HCT116 (cell line): ENCODE measurements at regions not wholly inside any gene's neighbourhood (a gene's known extent, or its start where the extent isn't known, plus 50 kb on each side); places are given as distances from the start of the nearest gene placed in this dataset.
"Not testable (repeated sequence)": the region's sequence is repeated elsewhere in the genome, so short reads cannot be mapped to it uniquely, and the experiment has no call there.

Experiments used
- ATAC-seq: fragments of 200-7000 bp; cut with Tn5 transposase; 2 replicates; pipeline ENCODE4 v1.9.1; 2020; ENCODE audit warnings: mild to moderate bottlenecking, moderate library complexity
- BruUV-seq: library from RNA; stranded (reverse); fragments of 400-500 nt; replicated peaks from 2 replicates; lab custom pipeline; 2021; lab: Mats Ljungman, UMichigan
- CTCF ChIA-PET: fragments of 300-600 bp; sonication (Branson Sonifier 250); formaldehyde crosslinking; loops from one replicate; lab custom pipeline; 2021; ENCODE audit warnings: antibody characterized with exemption; lab: Charles Lee
- POLR2A ChIA-PET: fragments of 300-600, 350-600 bp; sonication (Branson Sonifier 250); formaldehyde crosslinking; loops from one replicate; lab custom pipeline; 2021; ENCODE audit warnings: antibody characterized with exemption; lab: Charles Lee
- RAD21 ChIA-PET, 2 experiments: fragments of 300-600 bp; sonication (Branson Sonifier 250); formaldehyde crosslinking; loops; one replicate each; lab custom pipeline; 2023; ENCODE audit warnings: low total read pairs in 2 of 2; ENCODE audit not compliant: uncharacterized antibody in 2 of 2, unreplicated experiment in 2 of 2, low non-redundant PET in 1 of 2; lab: Charles Lee
- DNase-seq: peaks from one replicate; pipeline ENCODE4 v3.0.0-alpha.2; 2010; ENCODE audit warnings: low read depth, low spot score
- H2AFZ ChIP-seq: fragments of 200-600 bp; shearing (Covaris generic), sonication (generic); 2 replicates; pipeline ENCODE4 v1.6.1; 2017; ENCODE audit warnings: low read depth, mixed run types, mixed read lengths, antibody characterized with exemption, low read length; ENCODE audit not compliant: poor library complexity, severe bottlenecking
- H3K27ac ChIP-seq: 2 replicates; pipeline ENCODE4 v1.5.1; 2012; ENCODE audit warnings: low read depth, low read length
- H3K27me3 ChIP-seq: fragments of 200-600 bp; sonication (generic); 2 replicates; pipeline ENCODE4 v1.6.1; 2016; ENCODE audit warnings: mixed run types, low read length, mixed read lengths; ENCODE audit not compliant: insufficient read depth
- H3K36me3 ChIP-seq, 2 experiments: fragments of 200-500 bp in 1 of 2; fragments of 200-600 bp in 1 of 2; sonication (Bioruptor generic) in 1 of 2; sonication (generic) in 1 of 2; 2 replicates each; pipeline versions ENCODE4 v1.5.1 to v1.6.1; 2014 to 2016; ENCODE audit warnings: low read length in 2 of 2, inconsistent platforms in 1 of 2, mixed read lengths in 1 of 2, mixed run types in 1 of 2; ENCODE audit not compliant: insufficient read depth in 2 of 2, control insufficient read depth in 1 of 2
- H3K4me1 ChIP-seq, 2 experiments: fragments of 200-600 bp in 1 of 2; sonication (generic) in 1 of 2; 2 replicates each; pipeline versions ENCODE4 v1.5.1 to v1.6.1; 2012 to 2017; ENCODE audit warnings: low read length in 2 of 2, inconsistent platforms in 1 of 2, mild to moderate bottlenecking in 1 of 2, mixed read lengths in 1 of 2, mixed run types in 1 of 2, moderate library complexity in 1 of 2; ENCODE audit not compliant: insufficient read depth in 2 of 2, control insufficient read depth in 1 of 2
- H3K4me2 ChIP-seq: fragments of 200-600 bp; sonication (generic); 2 replicates; pipeline ENCODE4 v1.6.1; 2017; ENCODE audit warnings: mixed run types, low read length, mixed read lengths
- H3K4me3 ChIP-seq, 2 experiments: fragments of 200-600 bp in 1 of 2; sonication (generic) in 1 of 2; replicated peaks in 1 of 2; 2 replicates each; pipeline ENCODE4 v1.5.1; 2011 to 2016; ENCODE audit warnings: low read length in 2 of 2, control low read depth in 1 of 2, low read depth in 1 of 2, mild to moderate bottlenecking in 1 of 2, mixed read lengths in 1 of 2, mixed run types in 1 of 2
- H3K79me2 ChIP-seq: fragments of 200-600 bp; sonication (generic); 2 replicates; pipeline ENCODE4 v1.6.1; 2017; ENCODE audit warnings: mild to moderate bottlenecking, mixed run types, low read length, moderate library complexity, mixed read lengths; ENCODE audit not compliant: insufficient read depth
- H3K9ac ChIP-seq: fragments of 200-600 bp; sonication (generic); 2 replicates; pipeline ENCODE4 v1.6.1; 2016; ENCODE audit warnings: low read length, mixed read lengths
- H3K9me2 ChIP-seq: fragments of 200-600 bp; sonication (generic), shearing (Covaris generic); 2 replicates; pipeline ENCODE4 v1.6.1; 2017; ENCODE audit warnings: mixed run types, mild to moderate bottlenecking, moderate library complexity; ENCODE audit not compliant: insufficient read depth
- H3K9me3 ChIP-seq, 2 experiments: fragments of 200-500 bp in 1 of 2; fragments of 200-600 bp in 1 of 2; sonication (Bioruptor generic) in 1 of 2; sonication (generic) in 1 of 2; 2 replicates each; pipeline ENCODE4 v1.6.1; 2014 to 2017; ENCODE audit warnings: low read length in 2 of 2, mixed read lengths in 2 of 2, inconsistent platforms in 1 of 2, low read depth in 1 of 2, mild to moderate bottlenecking in 1 of 2, mixed run types in 1 of 2, moderate library complexity in 1 of 2; ENCODE audit not compliant: control insufficient read depth in 1 of 2, insufficient read depth in 1 of 2
- H4K20me1 ChIP-seq: fragments of 200-600 bp; sonication (generic), shearing (Covaris generic); 2 replicates; pipeline ENCODE4 v1.6.1; 2017; ENCODE audit warnings: mixed run types, mild to moderate bottlenecking, moderate library complexity; ENCODE audit not compliant: insufficient read depth
- intact Hi-C: fragments of 100-400 bp; cut with micrococcal nuclease; formaldehyde crosslinking; loops from 2 replicates; pipeline ENCODE4 v1.10.0; 2022

DNA sequence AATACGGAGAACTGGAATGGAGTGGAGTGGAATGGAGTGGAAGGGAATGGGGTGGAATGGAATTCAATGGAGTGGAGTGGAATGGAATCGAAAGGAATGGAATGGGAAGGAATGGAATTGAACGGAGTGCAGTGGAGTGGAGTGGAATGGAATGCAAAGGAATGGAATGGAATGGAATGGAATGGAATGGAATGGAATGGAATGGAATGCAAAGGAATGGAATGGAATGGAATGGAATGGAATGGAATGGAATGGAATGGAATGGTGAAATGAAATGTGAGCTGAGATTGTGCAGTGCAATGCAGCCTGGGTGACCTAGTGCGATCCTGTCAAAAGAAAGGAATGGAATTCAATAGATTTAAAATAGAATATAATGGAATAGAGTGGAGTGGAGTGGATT, 357.3 kb upstream of the WSB1 start:
- H4K20me1 ChIP-seq, H3K4me2 ChIP-seq, H3K4me1 ChIP-seq, BruUV-seq, POLR2A ChIA-PET, H3K9me2 ChIP-seq, H3K27ac ChIP-seq, intact Hi-C loops, H3K27me3 ChIP-seq, H2AFZ ChIP-seq, H3K79me2 ChIP-seq, H3K4me3 ChIP-seq, CTCF ChIA-PET, DNase-seq, ATAC-seq, H3K36me3 ChIP-seq, H3K9ac ChIP-seq, RAD21 ChIA-PET: not testable (repeated sequence)
- peaks cover 43 to 45% of the 10 kb centered on the region in 2 experiments; a peak in 3 of 4 replicates for H3K9me3 ChIP-seq

GRCh38 chr17:26937750-26938322, 356.1 kb upstream of the WSB1 start:
- H3K9me2 ChIP-seq, H4K20me1 ChIP-seq, ATAC-seq, H2AFZ ChIP-seq, RAD21 ChIA-PET, H3K4me1 ChIP-seq, H3K27ac ChIP-seq, H3K27me3 ChIP-seq, DNase-seq, intact Hi-C loops, H3K4me2 ChIP-seq, H3K36me3 ChIP-seq, CTCF ChIA-PET, H3K4me3 ChIP-seq, BruUV-seq, H3K79me2 ChIP-seq, H3K9ac ChIP-seq, POLR2A ChIA-PET: not testable (repeated sequence)
- H3K9me3 ChIP-seq: peaks cover 43 to 45% of the 10 kb centered on the region in 2 experiments; a peak in 3 of 4 replicates

- BruUV-seq: not testable (repeated sequence)
Observed at GRCh38 chr17:26939755-26940154, 354.2 kb upstream of the WSB1 start.

GRCh38 chr17:26940587-26940986, 353.3 kb upstream of the WSB1 start:
- H4K20me1 ChIP-seq, H3K9me2 ChIP-seq, RAD21 ChIA-PET, CTCF ChIA-PET, DNase-seq, H3K27ac ChIP-seq, ATAC-seq, H2AFZ ChIP-seq, H3K36me3 ChIP-seq, H3K4me3 ChIP-seq, intact Hi-C loops, H3K79me2 ChIP-seq, POLR2A ChIA-PET, BruUV-seq, H3K4me2 ChIP-seq, H3K27me3 ChIP-seq, H3K4me1 ChIP-seq, H3K9ac ChIP-seq: not testable (repeated sequence)
- peaks cover 43 to 45% of the 10 kb centered on the region in 2 experiments; a peak in 3 of 4 replicates for H3K9me3 ChIP-seq

More at GRCh38 chr17:26939755-26940154, 354.2 kb upstream of the WSB1 start:
- H3K79me2 ChIP-seq, H4K20me1 ChIP-seq, ATAC-seq, H2AFZ ChIP-seq, H3K27me3 ChIP-seq, H3K4me1 ChIP-seq, RAD21 ChIA-PET, H3K4me2 ChIP-seq, H3K36me3 ChIP-seq, H3K27ac ChIP-seq, DNase-seq, H3K9me2 ChIP-seq, intact Hi-C loops, H3K4me3 ChIP-seq, CTCF ChIA-PET, POLR2A ChIA-PET, H3K9ac ChIP-seq: not testable (repeated sequence)
- H3K9me3 ChIP-seq: peaks cover 43 to 45% of the 10 kb centered on the region in 2 experiments; a peak in 3 of 4 replicates
